A673 (cell line): ENCODE measurements at regions not wholly inside any gene's neighbourhood (a gene's known extent, or its start where the extent isn't known, plus 50 kb on each side); places are given as distances from the start of the nearest gene placed in this dataset.

ENCODE experiments used
- BruUV-seq: library from RNA; stranded (reverse); fragments of 400-500 nt; replicated peaks from 2 replicates; lab custom pipeline; 2021; lab: Mats Ljungman, UMichigan
- CTCF ChIA-PET: fragments of 300-600 bp; sonication (Branson Sonifier 250); formaldehyde crosslinking; loops from one replicate; lab custom pipeline; 2022; ENCODE audit warnings: antibody characterized with exemption; lab: Charles Lee
- POLR2A ChIA-PET: fragments of 300-600 bp; sonication (Branson Sonifier 250); formaldehyde crosslinking; loops from one replicate; lab custom pipeline; 2022; ENCODE audit warnings: antibody characterized with exemption; ENCODE audit not compliant: low non-redundant PET; lab: Charles Lee
- DNase-seq: peaks from one replicate; pipeline ENCODE4 v3.0.0-alpha.2; 2015; ENCODE audit warnings: low spot score
- H3K27ac ChIP-seq: fragments of 200-600 bp; sonication (generic); 2 replicates; pipeline ENCODE4 v1.5.1; 2016; ENCODE audit warnings: mixed run types, low read depth, mild to moderate bottlenecking, mixed read lengths, antibody characterized with exemption, low read length; ENCODE audit not compliant: poor library complexity, severe bottlenecking
- H3K27me3 ChIP-seq: fragments of 200-600 bp; sonication (generic); replicated peaks from 2 replicates; pipeline ENCODE4 v1.6.1; 2017; ENCODE audit warnings: mixed run types, low read depth, mild to moderate bottlenecking, mixed read lengths, antibody characterized with exemption, low read length; ENCODE audit not compliant: insufficient read depth, poor library complexity
- H3K36me3 ChIP-seq: fragments of 200-600 bp; sonication (generic); 2 replicates; pipeline ENCODE4 v1.6.1; 2016; ENCODE audit warnings: mixed run types, mild to moderate bottlenecking, mixed read lengths, antibody characterized with exemption, low read length; ENCODE audit not compliant: insufficient read depth, poor library complexity, severe bottlenecking
- H3K4me1 ChIP-seq: fragments of 200-600 bp; sonication (generic); 2 replicates; pipeline ENCODE4 v1.6.1; 2017; ENCODE audit warnings: mixed run types, mild to moderate bottlenecking, mixed read lengths, antibody characterized with exemption, low read length; ENCODE audit not compliant: insufficient read depth, poor library complexity, severe bottlenecking
- H3K4me3 ChIP-seq: fragments of 200-600 bp; sonication (generic); 2 replicates; pipeline ENCODE4 v1.5.1; 2016; ENCODE audit warnings: low read depth, mixed run types, mild to moderate bottlenecking, mixed read lengths, low read length; ENCODE audit not compliant: poor library complexity, severe bottlenecking
- H3K9me3 ChIP-seq: fragments of 200-600 bp; sonication (generic); 2 replicates; pipeline ENCODE4 v1.6.1; 2016; ENCODE audit warnings: mixed run types, low read depth, mild to moderate bottlenecking, mixed read lengths, antibody characterized with exemption, low read length; ENCODE audit not compliant: poor library complexity, severe bottlenecking
- EZH2 ChIP-seq: fragments of 200-600 bp; sonication (generic); IDR thresholded peaks from 2 replicates; pipeline ENCODE4 v1.6.1; 2017; ENCODE audit warnings: borderline replicate concordance, low read depth, mild to moderate bottlenecking, mixed read lengths, antibody characterized with exemption, low read length; ENCODE audit not compliant: poor library complexity, severe bottlenecking
- intact Hi-C: fragments of 100-400 bp; cut with micrococcal nuclease; formaldehyde crosslinking; loops from one replicate; pipeline ENCODE4 v1.10.0; 2022; ENCODE audit not compliant: unreplicated experiment
- TF ChIP-seq, protein P1 (sequence below): fragments of 300-800, 200-600 bp; sonication (generic); conservative IDR thresholded peaks from 2 replicates; pipeline ENCODE4 v1.5.1; 2017; ENCODE audit warnings: low read depth, mild to moderate bottlenecking, antibody characterized with exemption, low read length, moderate library complexity, mixed read lengths

DNA sequence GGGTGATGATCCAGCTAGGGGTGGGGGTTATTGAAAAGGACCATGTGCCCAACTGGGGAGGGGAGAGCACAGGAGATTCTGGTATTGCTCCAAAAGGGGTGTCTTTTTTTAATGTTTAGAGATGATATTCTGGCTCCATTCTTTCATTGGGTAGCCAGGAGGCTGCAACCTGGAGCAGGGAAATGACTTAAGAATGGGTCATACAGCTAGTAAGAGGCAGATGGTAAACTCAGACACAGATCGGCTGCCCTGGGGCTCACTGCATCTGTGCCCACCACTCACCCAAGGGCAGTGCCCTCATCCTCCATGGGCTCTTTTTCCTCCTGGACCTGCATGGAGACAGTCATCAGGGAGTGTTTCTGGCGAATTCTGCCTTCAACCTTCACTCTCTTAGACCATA is 302.0 kb upstream of the PRDM1 start:
- intact Hi-C loops: no loop called here
- H3K4me3 ChIP-seq: no peak overlapping the region
- no peak overlapping the region for H3K27ac ChIP-seq
- no peaks in the 10 kb centered on the region for H3K36me3 ChIP-seq
- POLR2A ChIA-PET: no interaction called here
- DNase-seq: no peak
- H3K4me1 ChIP-seq: no peaks in the 10 kb centered on the region
- peaks cover 13% of the 10 kb centered on the region for H3K27me3 ChIP-seq
- BruUV-seq: no TSS peak
- CTCF ChIA-PET: no interaction called here
- TF ChIP-seq, protein P1, sequence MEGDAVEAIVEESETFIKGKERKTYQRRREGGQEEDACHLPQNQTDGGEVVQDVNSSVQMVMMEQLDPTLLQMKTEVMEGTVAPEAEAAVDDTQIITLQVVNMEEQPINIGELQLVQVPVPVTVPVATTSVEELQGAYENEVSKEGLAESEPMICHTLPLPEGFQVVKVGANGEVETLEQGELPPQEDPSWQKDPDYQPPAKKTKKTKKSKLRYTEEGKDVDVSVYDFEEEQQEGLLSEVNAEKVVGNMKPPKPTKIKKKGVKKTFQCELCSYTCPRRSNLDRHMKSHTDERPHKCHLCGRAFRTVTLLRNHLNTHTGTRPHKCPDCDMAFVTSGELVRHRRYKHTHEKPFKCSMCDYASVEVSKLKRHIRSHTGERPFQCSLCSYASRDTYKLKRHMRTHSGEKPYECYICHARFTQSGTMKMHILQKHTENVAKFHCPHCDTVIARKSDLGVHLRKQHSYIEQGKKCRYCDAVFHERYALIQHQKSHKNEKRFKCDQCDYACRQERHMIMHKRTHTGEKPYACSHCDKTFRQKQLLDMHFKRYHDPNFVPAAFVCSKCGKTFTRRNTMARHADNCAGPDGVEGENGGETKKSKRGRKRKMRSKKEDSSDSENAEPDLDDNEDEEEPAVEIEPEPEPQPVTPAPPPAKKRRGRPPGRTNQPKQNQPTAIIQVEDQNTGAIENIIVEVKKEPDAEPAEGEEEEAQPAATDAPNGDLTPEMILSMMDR: no peak
- TF ChIP-seq EZH2: no peak
- no peaks in the 10 kb centered on the region for H3K9me3 ChIP-seq

DNA sequence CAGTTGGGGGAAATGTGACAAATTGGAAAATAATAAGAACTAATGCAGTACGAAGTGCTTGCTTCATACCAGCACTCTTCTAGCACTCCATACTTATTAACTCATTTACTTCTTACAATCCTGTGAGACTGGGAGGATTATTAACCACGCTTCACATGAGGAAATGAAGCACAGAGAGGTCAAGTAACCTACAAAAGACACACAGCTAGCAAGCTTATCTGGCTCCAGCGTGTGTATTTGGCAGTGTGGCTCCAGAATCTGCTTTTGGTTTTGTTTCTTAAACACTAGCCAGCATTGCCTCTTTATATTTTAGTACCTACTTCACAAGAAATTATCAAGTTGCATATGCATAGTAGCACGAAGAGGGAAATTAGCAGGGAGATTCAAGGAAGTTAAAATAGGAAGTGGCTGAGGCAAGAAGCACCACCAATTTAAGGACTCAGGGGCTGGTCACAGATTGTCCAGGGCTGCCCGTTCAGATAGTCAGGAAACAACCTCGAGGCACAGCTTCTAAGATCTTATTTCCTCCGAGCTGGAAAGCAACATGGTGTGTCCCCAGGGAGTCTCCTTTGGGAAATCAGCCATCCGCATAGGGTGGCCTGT is 302.7 kb upstream of the PRDM1 start:
- POLR2A ChIA-PET: no interaction called here
- Histone ChIP-seq H3K4me1 (no peaks in the 10 kb centered on the region), H3K4me3 (no peak overlapping the region), H3K36me3 (no peaks in the 10 kb centered on the region), H3K27ac (no peak overlapping the region), H3K27me3 (peaks cover 13% of the 10 kb centered on the region), H3K9me3 (no peaks in the 10 kb centered on the region)
- intact Hi-C loops: no loop called here
- no peak for TF ChIP-seq EZH2
- TF ChIP-seq, protein P1: no peak
- CTCF ChIA-PET: no interaction called here
- BruUV-seq: no TSS peak
- DNase-seq: no peak

DNA sequence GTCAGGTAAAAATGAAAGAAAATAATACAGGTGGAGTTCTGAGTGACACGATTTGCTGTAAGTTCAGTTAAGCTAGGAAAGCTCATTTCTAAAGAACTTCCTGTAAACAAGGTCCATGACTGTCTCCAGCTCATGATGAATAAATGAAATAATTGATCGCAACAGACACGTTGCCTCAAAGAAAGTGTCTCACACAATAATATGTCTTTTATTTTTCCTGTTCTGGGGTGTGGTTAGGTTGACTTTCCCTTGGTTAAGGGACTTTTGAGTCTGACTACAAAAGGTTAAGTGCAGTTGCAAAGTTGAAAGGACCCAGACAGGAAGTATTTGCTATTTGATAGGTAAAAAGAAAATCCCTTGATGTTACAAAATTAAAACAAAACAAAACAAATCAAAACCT is 304.2 kb upstream of the PRDM1 start:
- Histone ChIP-seq H3K9me3 (no peaks in the 10 kb centered on the region), H3K4me3 (no peak overlapping the region), H3K4me1 (no peaks in the 10 kb centered on the region), H3K36me3 (no peaks in the 10 kb centered on the region), H3K27ac (no peak overlapping the region), H3K27me3 (peaks cover 13% of the 10 kb centered on the region)
- BruUV-seq: no TSS peak
- ChIA-PET CTCF (no interaction called here), POLR2A (no interaction called here)
- intact Hi-C loops: no loop called here
- DNase-seq: no peak
- no peak for TF ChIP-seq EZH2
- TF ChIP-seq, protein P1: no peak
